ENCODE measurements at regions not wholly inside any gene's neighbourhood (a gene's known extent, or its start where the extent isn't known, plus 50 kb on each side); places are given as distances from the start of the nearest gene placed in this dataset.

DNA sequence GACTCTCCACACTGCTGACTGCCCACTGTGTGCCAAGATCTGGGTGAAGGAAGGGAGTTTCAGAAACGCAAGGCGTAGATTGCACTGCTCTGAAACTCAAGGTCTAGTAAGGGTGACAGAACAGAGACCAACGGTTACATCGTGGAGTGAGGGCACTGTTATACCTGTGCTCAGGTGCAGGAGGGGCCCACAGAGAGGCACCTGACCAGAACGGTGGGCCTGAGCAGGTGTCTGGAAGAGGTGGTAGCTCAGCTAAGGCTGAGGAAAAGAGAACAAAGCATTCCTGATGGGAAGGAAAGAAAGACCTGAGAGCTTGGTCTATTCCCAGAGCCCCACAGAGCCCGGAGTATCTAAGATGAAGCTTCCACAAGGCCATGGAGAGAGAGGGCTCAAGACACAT, 267.2 kb downstream of the MED10 start:
- Histone ChIP-seq H2BK12ac (ENCODE audit: low read depth, low read length) (no peak overlapping the region), H3K4me1 (replicated peaks in 1 of 4; ENCODE audit: control insufficient read depth in 3 of 4, insufficient read depth in 4 of 4, low read length in 3 of 4) (peaks cover 0 to 7% (median 2%) of the 10 kb centered on the region in 4 experiments; a peak in 3 of 7 replicates), H3K14ac (ENCODE audit: insufficient read length) (no peak overlapping the region), H4K8ac (ENCODE audit: extremely low read depth, insufficient read depth, low read length) (no peak overlapping the region), H3K4me3 (ENCODE audit: extremely low read depth in 1 of 4, insufficient read depth in 2 of 4, low read depth in 3 of 4, low read length in 4 of 4) (no peak overlapping the region), H3K79me2 (ENCODE audit: control insufficient read depth in 1 of 2, insufficient read depth in 2 of 2, low read length in 2 of 2) (no peaks in the 10 kb centered on the region), H3K4me2 (ENCODE audit: insufficient read depth in 1 of 2, low read depth in 2 of 2, low read length in 2 of 2) (no peak overlapping the region), H2BK20ac (ENCODE audit: low read length) (no peak overlapping the region), H2AK5ac (ENCODE audit: low read depth, low read length) (no peak overlapping the region), H3K36me3 (ENCODE audit: control insufficient read depth in 2 of 4, insufficient read depth in 4 of 4, low read length in 3 of 4) (no peaks in the 10 kb centered on the region), H4K91ac (replicated peaks; ENCODE audit: insufficient read length, low read length) (no peak overlapping the region), H2BK5ac (ENCODE audit: low read depth, low read length) (no peak overlapping the region), H2AFZ (ENCODE audit: low read length) (no peak overlapping the region), H3K56ac (replicated peaks; ENCODE audit: insufficient read length, low read depth, low read length) (no peak overlapping the region), H3K18ac (ENCODE audit: extremely low read depth, low read length) (no peak overlapping the region), H3K79me1 (ENCODE audit: low read depth, low read length) (no peaks in the 10 kb centered on the region), H2BK120ac (replicated peaks; ENCODE audit: low read depth, low read length) (no peak overlapping the region), H3K9ac (replicated peaks in 1 of 4; ENCODE audit: extremely low read depth in 1 of 4, low read depth in 3 of 4, low read length in 3 of 4) (no peak overlapping the region), H3K9me3 (ENCODE audit: insufficient read depth in 2 of 2, low read depth in 1 of 2, low read length in 1 of 2) (no peaks in the 10 kb centered on the region), H3K27ac (ENCODE audit: low read depth, low read length) (no peak overlapping the region), H3K27me3 (replicated peaks in 1 of 4; ENCODE audit: control insufficient read depth in 3 of 4, extremely low read depth in 1 of 4, insufficient read depth in 3 of 4, low read length in 3 of 4) (no peaks in the 10 kb centered on the region), H4K20me1 (replicated peaks in 1 of 2; ENCODE audit: control insufficient read depth in 1 of 2, insufficient read depth in 2 of 2, low read length in 2 of 2) (no peaks in the 10 kb centered on the region), H3K4ac (replicated peaks; ENCODE audit: insufficient read length, low read depth, low read length) (no peak overlapping the region), H3K23ac (ENCODE audit: insufficient read length) (no peak overlapping the region), H4K5ac (ENCODE audit: insufficient read length, low read depth, low read length) (no peak overlapping the region), H2BK15ac (ENCODE audit: low read length) (no peak overlapping the region), H3K23me2 (ENCODE audit: low read depth, low read length) (no peaks in the 10 kb centered on the region)
- DNase-seq (ENCODE audit: low read depth in 1 of 2, low spot score in 2 of 2) = no peak
- POLR2A ChIA-PET (ENCODE audit: partially characterized antibody) = no interaction called here
- CTCF ChIA-PET (ENCODE audit: partially characterized antibody) = no interaction called here
- 100% methylated on average over 6 of the region's 6 CpGs; no CpG with 5 or more reads in 1 of the 2 experiments for WGBS, 2 experiments (ENCODE audit: extremely low coverage in 1 of 2, insufficient coverage in 1 of 2, insufficient read length in 1 of 2, insufficient replicate concordance in 2 of 2, low coverage in 1 of 2, low lambda C conversion rate in 2 of 2, missing lambda C conversion rate in 1 of 2)
- FAIRE-seq = no peak
- TF ChIP-seq KDM1A (IDR thresholded peaks at IDR 0.05; ENCODE audit: borderline replicate concordance, low read length) (no peak), EZH2 (IDR thresholded peaks at IDR 0.05; ENCODE audit: low read depth, low read length, severe bottlenecking) (no peak), RNF2 (IDR thresholded peaks at IDR 0.05; ENCODE audit: borderline replicate concordance, low read depth, low read length, missing control alignments, poor library complexity, severe bottlenecking) (no peak), CHD1 (IDR thresholded peaks at IDR 0.05; ENCODE audit: low read depth, low read length) (no peak), EP300 (IDR thresholded peaks at IDR 0.05; ENCODE audit: borderline replicate concordance in 1 of 2, low read depth in 2 of 2, low read length in 2 of 2) (no peak), HDAC6 (IDR thresholded peaks at IDR 0.05; ENCODE audit: low read depth, low read length) (no peak), EGR1 (IDR thresholded peaks at IDR 0.05; ENCODE audit: borderline replicate concordance, low read depth, low read length) (no peak), GTF2F1 (IDR thresholded peaks at IDR 0.05; ENCODE audit: borderline replicate concordance, low read depth, low read length) (no peak), NRF1 (IDR thresholded peaks at IDR 0.05; ENCODE audit: low read depth, low read length) (no peak), CEBPB (IDR thresholded peaks at IDR 0.05; ENCODE audit: low read depth, low read length) (no peak), CHD2 (IDR thresholded peaks at IDR 0.05; ENCODE audit: low read length) (no peak), HDAC2 (IDR thresholded peaks at IDR 0.05; ENCODE audit: borderline replicate concordance in 1 of 2, low read depth in 2 of 2, low read length in 2 of 2) (no peak), SAP30 (IDR thresholded peaks at IDR 0.05; ENCODE audit: insufficient read depth, insufficient replicate concordance, low read length) (no peak), PHF8 (conservative IDR thresholded peaks at IDR 0.05; ENCODE audit: low read depth, low read length) (no peak)

Data from H1 (cell line).